Fibroblast of skin of abdomen (primary cell): ENCODE measurements at regions not wholly inside any gene's neighbourhood (a gene's known extent, or its start where the extent isn't known, plus 50 kb on each side); places are given as distances from the start of the nearest gene placed in this dataset.
A peak's percentile ranks its signal among the peaks of the same experiment; 100 is the strongest.

Experiments used
- DNase-seq: peaks from one replicate; pipeline ENCODE4 v3.0.0-alpha.2; 2013

- DNase-seq: peak; percentile 57
Measured at GRCh38 chr15:62964251-62964650, 78.3 kb upstream of the TPM1 start.

DNA sequence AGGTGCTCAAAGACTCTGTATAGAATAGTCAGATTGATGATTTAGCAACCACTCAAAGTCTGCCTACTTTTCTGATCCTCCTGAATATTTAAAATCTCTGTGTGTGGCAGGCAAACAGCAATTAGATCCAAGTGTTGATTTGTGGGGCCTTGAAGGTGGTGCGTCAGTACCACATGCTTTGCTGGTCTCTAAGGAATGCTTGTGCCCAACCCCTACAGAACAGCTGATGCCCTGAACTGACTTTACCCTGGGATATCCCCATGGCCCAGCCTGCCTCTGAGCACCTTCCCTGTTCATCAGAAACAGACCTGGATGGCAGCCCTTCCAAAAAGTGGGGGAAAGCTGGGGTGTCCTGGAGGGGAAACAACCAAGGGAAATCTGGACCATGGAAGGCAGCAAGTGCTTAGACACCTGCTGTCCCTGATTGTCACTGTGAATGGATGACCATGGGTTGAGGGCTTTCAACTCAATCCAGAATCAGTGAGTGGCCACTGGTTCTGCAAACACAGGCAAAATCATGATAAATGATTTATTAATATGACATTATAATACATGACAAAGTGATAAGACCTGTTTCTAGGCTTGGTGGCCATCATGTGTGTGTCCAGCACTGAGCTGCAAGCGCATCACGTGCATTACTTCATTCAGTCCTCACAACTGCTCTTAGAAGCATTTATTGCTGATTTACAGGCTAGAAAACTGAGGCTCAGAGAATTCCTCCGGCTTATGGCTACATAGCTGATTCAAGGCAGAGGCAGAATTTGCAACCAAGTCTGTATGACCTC lies 76.1 kb upstream of the TPM1 start:
- peak; percentile 32 for DNase-seq

DNA sequence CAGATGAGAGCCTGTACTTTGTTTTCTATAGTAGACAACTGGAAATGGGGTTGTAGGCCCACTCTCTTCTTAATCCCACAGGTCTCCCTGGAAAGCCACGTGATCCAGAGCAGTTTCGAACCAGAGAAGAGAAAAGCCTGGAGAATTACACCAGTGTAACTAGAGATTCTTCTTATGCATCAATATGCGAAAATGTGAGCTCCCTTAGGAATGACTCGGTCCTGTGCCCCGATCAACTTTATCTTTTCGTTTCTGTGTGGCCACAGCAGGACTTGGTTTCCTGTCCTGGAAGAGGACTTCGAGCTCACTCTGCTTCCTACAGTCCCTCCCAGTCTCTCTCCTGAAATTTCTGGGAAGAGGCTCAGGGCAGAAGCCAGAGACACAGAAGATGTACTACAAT lies 73.8 kb upstream of the TPM1 start:
- DNase-seq: no peak

DNA sequence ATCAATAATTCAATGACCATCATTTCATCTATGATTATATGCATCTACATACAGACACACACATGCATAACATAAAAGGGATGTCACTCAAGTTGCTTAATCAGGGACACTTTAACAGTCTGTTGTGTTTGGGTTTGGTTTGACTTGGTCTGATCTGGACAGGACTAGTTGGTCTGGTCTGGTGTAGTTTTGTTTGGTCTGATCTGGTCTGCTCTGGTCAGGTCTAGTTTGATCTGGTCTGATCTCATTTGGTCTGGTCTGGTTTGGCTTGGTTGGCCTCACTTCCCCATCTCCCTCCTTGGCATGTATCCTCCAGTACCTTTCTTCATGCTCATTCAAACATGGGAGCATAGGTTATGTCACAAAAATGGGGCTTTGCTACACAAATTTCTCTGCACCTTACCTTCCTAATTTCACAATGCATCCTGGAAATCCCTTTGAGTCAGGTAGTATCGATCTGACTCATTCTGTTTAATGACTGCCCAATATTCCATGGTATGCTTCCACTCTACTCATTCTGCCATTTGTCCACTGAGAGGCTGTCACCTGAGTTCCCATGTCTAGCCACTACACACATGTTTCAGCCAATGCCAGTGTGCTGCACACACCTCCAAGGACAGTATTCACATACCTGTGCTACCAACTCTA lies 73.0 kb upstream of the TPM1 start:
- DNase-seq: no peak

DNA sequence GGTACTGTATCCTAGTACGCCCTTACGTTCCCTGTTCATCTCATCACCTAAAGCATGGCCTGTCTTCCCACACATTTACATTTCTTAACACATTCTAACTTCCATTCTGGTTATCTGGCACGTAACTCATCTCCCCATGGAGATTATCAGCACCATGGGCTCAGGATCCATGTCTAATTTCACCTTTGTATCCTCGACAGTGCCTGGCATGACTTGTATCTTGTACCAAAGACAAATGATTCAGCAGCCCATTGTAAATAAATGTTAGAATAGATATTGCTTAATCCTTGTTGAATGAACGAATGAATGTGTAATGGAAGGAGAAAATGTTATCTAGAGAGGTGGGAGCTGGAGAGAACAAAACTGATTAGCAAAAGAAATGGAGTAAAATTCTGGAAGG lies 69.7 kb upstream of the TPM1 start:
- peak; percentile 28 for DNase-seq

GRCh38 chr15:62975515-62975914 lies 67.0 kb upstream of the TPM1 start:
- no peak for DNase-seq

- DNase-seq: peak; percentile 97
Measured at GRCh38 chr15:62976301-62976881, 66.2 kb upstream of the TPM1 start.

DNA sequence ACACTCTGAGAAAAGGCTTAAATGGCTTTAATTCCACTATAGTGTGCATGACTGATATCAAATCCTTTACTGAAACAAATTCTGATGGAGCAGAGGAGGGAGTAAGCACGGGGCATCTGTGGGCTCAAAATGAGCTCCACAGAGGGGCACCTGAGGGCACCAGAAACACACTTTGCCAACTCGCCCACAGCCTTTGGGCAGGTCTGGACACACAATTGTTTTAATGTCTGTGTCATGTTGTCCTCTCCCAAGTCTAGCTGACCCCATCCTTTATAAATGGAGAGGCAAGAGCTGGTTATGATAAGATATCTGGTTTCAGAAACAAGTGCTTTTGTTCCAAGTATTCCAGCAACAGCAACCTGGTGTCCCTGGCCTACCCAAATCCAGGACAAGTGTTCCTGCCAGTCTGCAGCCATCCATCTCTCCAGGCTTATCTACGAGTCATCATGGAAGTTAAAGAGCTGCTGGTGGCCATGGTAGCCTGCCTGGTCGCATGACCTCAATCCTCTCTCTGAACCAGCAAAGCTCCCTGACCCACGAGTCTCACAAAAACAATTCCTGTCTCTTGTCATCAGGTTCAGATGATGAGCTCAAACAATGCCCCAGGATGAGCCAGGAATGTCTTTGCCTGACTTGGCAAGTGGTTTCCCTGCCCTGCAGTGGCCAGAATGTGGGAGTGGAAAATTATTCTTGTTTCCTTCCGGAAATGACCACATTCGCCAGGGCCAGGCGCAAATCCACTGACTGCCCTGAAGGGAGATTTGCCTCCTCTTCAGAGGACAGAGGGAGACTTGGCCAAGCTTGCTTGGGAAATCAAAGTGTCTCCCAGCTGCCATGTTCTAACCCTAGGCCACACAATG lies 64.4 kb upstream of the TPM1 start:
- peak; percentile 49 for DNase-seq

- DNase-seq: peak; percentile 67
Measured at GRCh38 chr15:62979252-62979651, 63.3 kb upstream of the TPM1 start.

GRCh38 chr15:62981071-62981470 lies 61.5 kb upstream of the TPM1 start:
- DNase-seq: no peak

DNA sequence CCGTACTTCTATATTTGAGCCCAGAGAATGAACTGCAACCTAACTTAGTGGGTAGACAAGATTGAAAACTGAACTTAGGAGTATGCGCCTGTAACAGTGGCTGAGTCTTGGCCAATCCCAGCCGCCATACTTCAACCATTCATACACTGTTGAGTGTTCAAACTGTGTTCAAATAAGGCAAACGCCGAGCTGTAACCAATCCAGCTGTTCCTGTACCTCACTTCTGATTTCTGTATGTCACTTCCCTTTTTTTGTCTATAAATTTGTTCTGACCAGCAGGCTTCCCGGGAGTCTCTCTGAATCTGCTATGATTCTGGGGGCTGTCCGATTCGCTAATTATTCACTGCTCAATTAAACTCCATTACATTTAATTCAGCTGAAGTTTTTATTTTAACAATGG lies 58.6 kb upstream of the TPM1 start:
- no peak for DNase-seq

DNA sequence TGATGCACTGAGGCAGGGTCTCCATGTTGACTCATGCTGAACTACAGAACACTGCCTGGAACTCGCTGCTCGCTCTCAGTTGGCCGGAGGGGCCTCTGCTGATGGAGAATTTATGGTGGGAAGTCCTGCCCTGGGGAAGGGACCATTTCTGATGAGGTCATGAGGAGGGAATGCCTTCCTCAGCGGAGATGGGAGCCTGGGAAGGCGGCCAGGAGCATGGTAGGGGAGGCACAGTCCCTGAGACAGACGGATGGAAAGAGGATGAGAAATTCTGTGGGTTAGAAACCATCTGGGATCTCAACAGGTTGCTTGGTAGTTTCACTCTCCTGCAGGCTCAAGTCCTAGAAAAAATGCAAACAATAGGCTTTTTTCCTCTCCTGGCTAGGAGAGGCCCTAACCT lies 56.8 kb upstream of the TPM1 start:
- peak; percentile 95 for DNase-seq

DNA sequence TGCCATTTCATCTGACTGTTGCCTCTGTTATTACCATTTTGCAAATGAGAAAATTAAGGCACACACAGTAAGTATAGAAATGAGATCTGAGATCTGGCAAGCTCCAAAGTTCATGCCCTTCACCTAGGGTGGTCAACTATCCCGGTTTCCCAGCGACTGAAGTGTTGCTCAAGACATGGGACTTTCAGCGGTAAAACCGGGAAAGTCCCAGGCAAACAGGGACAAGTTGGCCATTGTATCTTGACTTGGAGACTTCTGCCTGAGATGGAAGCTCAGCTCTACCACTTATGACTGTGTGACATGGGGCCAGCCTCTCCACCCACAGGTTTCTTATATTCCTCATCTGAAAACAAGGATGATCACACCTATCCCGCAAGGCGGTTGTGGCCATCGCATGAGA lies 55.6 kb upstream of the TPM1 start:
- DNase-seq: no peak

DNA sequence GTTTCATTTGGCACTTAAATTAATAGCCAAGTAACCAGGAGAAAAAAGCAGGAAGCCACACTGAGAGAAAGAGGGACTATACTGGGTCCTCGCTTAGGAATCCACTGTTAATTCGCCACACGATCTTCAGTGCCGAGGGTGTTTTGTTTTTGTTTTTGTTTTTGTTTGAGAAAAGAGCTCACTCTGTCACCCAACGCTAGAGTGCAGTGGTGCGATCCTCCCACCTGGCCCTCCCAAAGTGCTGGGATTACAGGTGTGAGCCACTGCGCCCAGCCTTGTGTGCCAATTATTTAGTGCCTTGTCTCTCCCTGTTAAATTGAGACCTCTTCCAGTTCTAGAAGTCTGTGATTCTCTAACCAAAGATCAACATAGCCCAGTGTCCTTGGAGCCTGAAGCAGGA lies 53.8 kb upstream of the TPM1 start:
- no peak for DNase-seq

- no peak for DNase-seq
Measured at GRCh38 chr15:62989366-62990055, 53.0 kb upstream of the TPM1 start.

GRCh38 chr15:62991698-62992097 lies 50.8 kb upstream of the TPM1 start:
- DNase-seq: no peak

DNA sequence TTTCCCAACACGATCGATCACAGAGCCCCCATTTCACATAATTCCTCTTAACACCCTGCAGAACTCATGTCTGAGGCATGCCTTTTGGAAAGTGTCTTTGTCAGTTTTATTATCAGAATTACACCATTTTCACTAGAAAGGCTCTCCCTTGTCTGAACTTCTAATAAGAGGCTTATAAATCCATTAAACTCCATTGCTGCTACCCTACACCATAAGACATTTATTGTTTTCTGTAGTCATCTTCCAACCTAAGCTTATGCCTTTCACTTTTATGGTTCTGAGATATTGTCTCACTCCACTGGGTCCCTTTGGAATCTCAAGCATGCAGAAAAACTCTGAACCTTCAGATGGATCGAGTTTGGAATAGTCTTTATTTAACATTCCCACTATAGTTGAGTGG lies 50.2 kb upstream of the TPM1 start:
- peak; percentile 23 for DNase-seq
